Neural crest cell (in vitro differentiated cells): ENCODE measurements at regions not wholly inside any gene's neighbourhood (a gene's known extent, or its start where the extent isn't known, plus 50 kb on each side); places are given as distances from the start of the nearest gene placed in this dataset.

Source experiments
- DNase-seq: peaks from one replicate; pipeline ENCODE4 v3.0.0; 2021; ENCODE audit warnings: low read depth, mixed read lengths, low spot score
- H3K27ac Mint-ChIP-seq: one replicate; pipeline ENCODE4 v1.8.0; 2021; ENCODE audit warnings: mild to moderate bottlenecking, mixed read lengths; ENCODE audit not compliant: unreplicated experiment
- H3K27me3 Mint-ChIP-seq: 2 replicates; pipeline ENCODE4 v1.8.0; 2021; ENCODE audit warnings: low read depth, mild to moderate bottlenecking, mixed read lengths
- H3K36me3 Mint-ChIP-seq: 2 replicates; pipeline ENCODE4 v1.8.0; 2021; ENCODE audit warnings: low read depth, mild to moderate bottlenecking, mixed read lengths
- H3K4me1 Mint-ChIP-seq: 2 replicates; pipeline ENCODE4 v1.8.0; 2021; ENCODE audit warnings: mixed read lengths
- H3K4me3 Mint-ChIP-seq: one replicate; pipeline ENCODE4 v1.8.0; 2021; ENCODE audit warnings: mild to moderate bottlenecking, mixed read lengths
- H3K9me3 Mint-ChIP-seq: 2 replicates; pipeline ENCODE4 v1.8.0; 2021; ENCODE audit warnings: mixed read lengths
- CTCF ChIP-seq: fragments of 200-600 bp; sonication (generic); conservative IDR thresholded peaks from 2 replicates; pipeline ENCODE4 v1.5.0; 2021; ENCODE audit warnings: antibody characterized with exemption, mild to moderate bottlenecking

GRCh38 chr20:43293068-43293786 is 103.5 kb upstream of the PTPRT start:
- H3K9me3 Mint-ChIP-seq: peaks cover 8% of the 10 kb centered on the region
- H3K4me3 Mint-ChIP-seq: no peak overlapping the region
- no peak for TF ChIP-seq CTCF
- no peak for DNase-seq
- H3K27me3 Mint-ChIP-seq: peaks cover 8% of the 10 kb centered on the region
- no peaks in the 10 kb centered on the region for H3K36me3 Mint-ChIP-seq
- H3K27ac Mint-ChIP-seq: no peak overlapping the region
- H3K4me1 Mint-ChIP-seq: peaks cover 22% of the 10 kb centered on the region

- Mint-ChIP-seq H3K27me3 (peaks cover 7% of the 10 kb centered on the region), H3K36me3 (no peaks in the 10 kb centered on the region), H3K4me3 (no peak overlapping the region), H3K27ac (no peak overlapping the region), H3K4me1 (peaks cover 22% of the 10 kb centered on the region), H3K9me3 (peaks cover 9% of the 10 kb centered on the region)
- no peak for DNase-seq
- no peak for TF ChIP-seq CTCF
Measured at GRCh38 chr20:43292222-43292621, 102.5 kb upstream of the PTPRT start.

DNA sequence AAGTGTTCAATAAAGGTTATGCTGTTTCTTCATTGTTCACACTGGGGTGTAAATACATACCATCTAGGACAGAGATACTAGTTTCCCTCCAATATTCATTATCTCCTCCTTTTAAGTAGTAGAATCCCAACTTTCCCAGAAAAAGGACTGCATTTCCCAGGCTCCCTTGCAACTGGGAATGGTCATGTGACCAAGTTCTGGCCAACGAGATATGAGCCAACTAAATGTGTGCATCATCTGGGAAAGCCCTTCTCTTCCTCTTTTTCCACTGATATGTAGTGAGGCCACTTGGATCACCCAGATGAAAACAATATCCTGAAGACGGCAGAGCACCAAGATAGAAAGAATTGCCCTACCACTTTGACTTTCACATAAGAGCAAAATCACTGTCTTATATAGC is 97.9 kb upstream of the PTPRT start:
- Mint-ChIP-seq H3K4me1 (peaks cover 8% of the 10 kb centered on the region), H3K27ac (no peak overlapping the region), H3K27me3 (peaks cover 17% of the 10 kb centered on the region), H3K36me3 (no peaks in the 10 kb centered on the region), H3K4me3 (no peak overlapping the region), H3K9me3 (peaks cover 6% of the 10 kb centered on the region)
- DNase-seq: no peak
- TF ChIP-seq CTCF: no peak

- Mint-ChIP-seq H3K27ac (no peak overlapping the region), H3K36me3 (no peaks in the 10 kb centered on the region), H3K4me1 (no peaks in the 10 kb centered on the region), H3K27me3 (peaks cover 21% of the 10 kb centered on the region), H3K9me3 (peaks cover 10% of the 10 kb centered on the region), H3K4me3 (no peak overlapping the region)
- no peak for TF ChIP-seq CTCF
- DNase-seq: no peak
Measured at GRCh38 chr20:43285170-43285569, 95.5 kb upstream of the PTPRT start.

DNA sequence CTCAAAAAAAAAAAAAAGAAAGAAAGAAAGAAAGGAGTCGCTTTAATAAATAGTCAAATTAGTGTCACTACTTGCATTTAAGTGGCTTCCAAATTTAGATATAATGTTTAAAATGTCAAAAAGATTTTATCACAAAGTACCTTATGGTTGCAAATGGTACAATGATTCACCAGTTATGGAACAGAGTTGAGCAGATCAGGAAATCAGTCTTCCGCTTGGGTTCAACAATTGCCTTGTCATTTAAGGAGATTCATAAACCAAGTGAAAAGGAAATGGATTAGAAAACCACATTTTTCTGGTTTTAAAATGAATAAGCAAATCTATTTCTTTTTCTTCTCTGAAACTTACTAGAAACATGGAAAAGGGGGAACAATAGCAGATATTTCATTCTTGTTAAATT is 94.8 kb upstream of the PTPRT start:
- no peak overlapping the region for H3K4me3 Mint-ChIP-seq
- no peak for DNase-seq
- H3K4me1 Mint-ChIP-seq: no peaks in the 10 kb centered on the region
- peaks cover 26% of the 10 kb centered on the region for H3K27me3 Mint-ChIP-seq
- peaks cover 10% of the 10 kb centered on the region for H3K9me3 Mint-ChIP-seq
- H3K36me3 Mint-ChIP-seq: no peaks in the 10 kb centered on the region
- TF ChIP-seq CTCF: no peak
- no peak overlapping the region for H3K27ac Mint-ChIP-seq
